Smooth muscle cell (in vitro differentiated cells): ENCODE measurements at regions not wholly inside any gene's neighbourhood (a gene's known extent, or its start where the extent isn't known, plus 50 kb on each side); places are given as distances from the start of the nearest gene placed in this dataset.

Experiments
- DNase-seq: peaks from one replicate; lab custom pipeline; 2025; ENCODE audit not compliant: unreplicated experiment; lab: John Stamatoyannopoulos, UW
- H2AFZ ChIP-seq: fragments of 200-600 bp; sonication (generic); 2 replicates; pipeline ENCODE4 v1.6.0; 2016; ENCODE audit warnings: antibody characterized with exemption, low read depth, mild to moderate bottlenecking
- H3F3A ChIP-seq: fragments of 200-600 bp; sonication (generic); 2 replicates; pipeline ENCODE4 v1.6.0; 2017; ENCODE audit warnings: antibody characterized with exemption, low read depth
- H3K27ac ChIP-seq: fragments of 200-600 bp; sonication (generic); 2 replicates; pipeline ENCODE4 v1.5.1; 2016; ENCODE audit warnings: low read depth, mild to moderate bottlenecking
- H3K27me3 ChIP-seq: fragments of 200-600 bp; sonication (generic); 2 replicates; pipeline ENCODE4 v1.6.1; 2016; ENCODE audit warnings: low read depth, mild to moderate bottlenecking
- H3K36me3 ChIP-seq: fragments of 200-600 bp; sonication (generic); 2 replicates; pipeline ENCODE4 v1.5.1; 2016; ENCODE audit warnings: low read depth
- H3K4me1 ChIP-seq: fragments of 200-600 bp; sonication (generic); 2 replicates; pipeline ENCODE4 v1.5.1; 2016; ENCODE audit warnings: low read depth
- H3K4me2 ChIP-seq: fragments of 200-600 bp; sonication (generic); 2 replicates; pipeline ENCODE4 v1.6.0; 2016; ENCODE audit warnings: mild to moderate bottlenecking
- H3K4me3 ChIP-seq: fragments of 200-600 bp; sonication (generic); 2 replicates; pipeline ENCODE4 v1.5.1; 2016; ENCODE audit warnings: mild to moderate bottlenecking
- H3K79me2 ChIP-seq: fragments of 200-600 bp; sonication (generic); 2 replicates; pipeline ENCODE4 v1.6.0; 2016; ENCODE audit warnings: low read depth, mild to moderate bottlenecking
- H3K9ac ChIP-seq: fragments of 200-600 bp; sonication (generic); 2 replicates; pipeline ENCODE4 v1.6.0; 2016; ENCODE audit warnings: low read depth
- H3K9me3 ChIP-seq: fragments of 200-600 bp; sonication (generic); replicated peaks from 2 replicates; pipeline ENCODE4 v1.5.1; 2016; ENCODE audit warnings: low read depth
- H4K20me1 ChIP-seq: fragments of 200-600 bp; sonication (generic); 2 replicates; pipeline ENCODE4 v1.6.0; 2016; ENCODE audit warnings: low read depth
- CTCF ChIP-seq: fragments of 200-600 bp; sonication (generic); IDR thresholded peaks from 2 replicates; pipeline ENCODE4 v1.5.1; 2017; ENCODE audit warnings: borderline replicate concordance, mild to moderate bottlenecking, antibody characterized with exemption; ENCODE audit not compliant: insufficient read depth, poor library complexity, severe bottlenecking
- WGBS: methylation state at CpG from one replicate; pipeline ENCODE4 v1.1.7; 2016; ENCODE audit warnings: low lambda C conversion rate; 5-methylcytosine and 5-hydroxymethylcytosine counted together

- no peak overlapping the region for H3K4me3 ChIP-seq
- no peaks in the 10 kb centered on the region for H4K20me1 ChIP-seq
- DNase-seq, result no peak
- 49% methylated on average over 5 of the region's 5 CpGs for WGBS
- no peaks in the 10 kb centered on the region for H3K27me3 ChIP-seq
- no peaks in the 10 kb centered on the region for H3K79me2 ChIP-seq
- H3K36me3 ChIP-seq, result no peaks in the 10 kb centered on the region
- no peak for TF ChIP-seq CTCF
- H2AFZ ChIP-seq, result peak overlapping the region; percentile 64
- H3K4me2 ChIP-seq, result peak overlapping the region; percentile 10
- peaks cover 12% of the 10 kb centered on the region for H3F3A ChIP-seq
- no peaks in the 10 kb centered on the region for H3K9me3 ChIP-seq
- no peak overlapping the region for H3K9ac ChIP-seq
- H3K4me1 ChIP-seq, result peaks cover 19% of the 10 kb centered on the region
- H3K27ac ChIP-seq, result no peak overlapping the region
Measured at GRCh38 chr6:105794239-105794638, 291.9 kb upstream of the PRDM1 start.

GRCh38 chr6:105793130-105793529 is 293.0 kb upstream of the PRDM1 start:
- no peak for DNase-seq
- 79% methylated on average over 4 of the region's 4 CpGs for WGBS
- H3K9ac ChIP-seq, result no peak overlapping the region
- TF ChIP-seq CTCF, result no peak
- H3K27me3 ChIP-seq, result no peaks in the 10 kb centered on the region
- H2AFZ ChIP-seq, result no peak overlapping the region
- no peaks in the 10 kb centered on the region for H3K9me3 ChIP-seq
- peaks cover 10% of the 10 kb centered on the region for H3K4me1 ChIP-seq
- no peak overlapping the region for H3K4me2 ChIP-seq
- no peaks in the 10 kb centered on the region for H3K36me3 ChIP-seq
- peaks cover 12% of the 10 kb centered on the region for H3F3A ChIP-seq
- no peaks in the 10 kb centered on the region for H4K20me1 ChIP-seq
- no peaks in the 10 kb centered on the region for H3K79me2 ChIP-seq
- H3K4me3 ChIP-seq, result no peak overlapping the region
- H3K27ac ChIP-seq, result no peak overlapping the region

GRCh38 chr6:105791583-105792318 is 294.4 kb upstream of the PRDM1 start:
- H3K36me3 ChIP-seq, result no peaks in the 10 kb centered on the region
- no peak overlapping the region for H3K4me3 ChIP-seq
- WGBS, result 73% methylated on average over 5 of the region's 5 CpGs
- H3K4me2 ChIP-seq, result no peak overlapping the region
- DNase-seq, result no peak
- TF ChIP-seq CTCF, result no peak
- H3K4me1 ChIP-seq, result peaks cover 10% of the 10 kb centered on the region
- H3K27me3 ChIP-seq, result no peaks in the 10 kb centered on the region
- no peaks in the 10 kb centered on the region for H4K20me1 ChIP-seq
- H3K79me2 ChIP-seq, result no peaks in the 10 kb centered on the region
- H3K9me3 ChIP-seq, result no peaks in the 10 kb centered on the region
- peaks cover 6% of the 10 kb centered on the region for H3F3A ChIP-seq
- no peak overlapping the region for H3K27ac ChIP-seq
- no peak overlapping the region for H3K9ac ChIP-seq
- H2AFZ ChIP-seq, result no peak overlapping the region

GRCh38 chr6:105791179-105791578 is 295.0 kb upstream of the PRDM1 start:
- H3K4me2 ChIP-seq, result no peak overlapping the region
- H2AFZ ChIP-seq, result no peak overlapping the region
- H3F3A ChIP-seq, result peaks cover 6% of the 10 kb centered on the region
- WGBS, result 81% methylated on average over 1 of the region's 1 CpG
- no peaks in the 10 kb centered on the region for H3K27me3 ChIP-seq
- no peak overlapping the region for H3K9ac ChIP-seq
- H3K4me3 ChIP-seq, result no peak overlapping the region
- TF ChIP-seq CTCF, result no peak
- no peaks in the 10 kb centered on the region for H4K20me1 ChIP-seq
- no peak overlapping the region for H3K27ac ChIP-seq
- no peaks in the 10 kb centered on the region for H3K9me3 ChIP-seq
- H3K79me2 ChIP-seq, result no peaks in the 10 kb centered on the region
- peaks cover 7% of the 10 kb centered on the region for H3K4me1 ChIP-seq
- no peaks in the 10 kb centered on the region for H3K36me3 ChIP-seq
- DNase-seq, result no peak
